SK-N-SH (cell line): ENCODE measurements at regions not wholly inside any gene's neighbourhood (a gene's known extent, or its start where the extent isn't known, plus 50 kb on each side); places are given as distances from the start of the nearest gene placed in this dataset.

Experiments
- CTCF ChIA-PET: fragments of 300-600, 350-600 bp; formaldehyde crosslinking; extraction: SDS; loops from one replicate; lab custom pipeline; 2021; lab: Yijun Ruan, JAX
- POLR2A ChIA-PET: fragments of 350-600 bp; sonication (Branson Sonifier 250); formaldehyde crosslinking; extraction: SDS; loops from one replicate; lab custom pipeline; 2020; ENCODE audit warnings: antibody characterized with exemption, inconsistent platforms; lab: Yijun Ruan, JAX
- DNase-seq: peaks from one replicate; pipeline ENCODE4 v3.0.0; 2012
- H2AFZ ChIP-seq: fragments of 200-600 bp; sonication (generic); 2 replicates; pipeline ENCODE4 v1.8.1; 2016; ENCODE audit warnings: antibody characterized with exemption, mild to moderate bottlenecking, low read depth
- H3F3A ChIP-seq: fragments of 200-600 bp; sonication (generic); replicated peaks from 2 replicates; pipeline ENCODE3; 2016; ENCODE audit warnings: antibody characterized with exemption, mild to moderate bottlenecking; ENCODE audit not compliant: insufficient read depth
- H3K27ac ChIP-seq, 2 experiments: fragments of 200-500 bp in 1 of 2; fragments of 200-600 bp in 1 of 2; sonication (Bioruptor generic) in 1 of 2; sonication (generic), shearing (Covaris generic) in 1 of 2; 2 replicates each; pipeline versions ENCODE4 v1.5.1 to v1.6.1; 2014 to 2016; ENCODE audit warnings: low read depth in 2 of 2, inconsistent platforms in 1 of 2, low read length in 1 of 2, mild to moderate bottlenecking in 1 of 2, mixed read lengths in 1 of 2
- H3K27me3 ChIP-seq: fragments of 200-600 bp; sonication (generic), shearing (Covaris generic); 2 replicates; pipeline ENCODE4 v1.6.1; 2016; ENCODE audit warnings: mixed run types; ENCODE audit not compliant: insufficient read depth
- H3K36me3 ChIP-seq, 2 experiments: fragments of 200-500 bp in 1 of 2; fragments of 200-600 bp in 1 of 2; sonication (Bioruptor generic) in 1 of 2; sonication (generic) in 1 of 2; replicated peaks in 1 of 2; 2 replicates each; pipeline versions ENCODE3 to v1.5.1; 2014 to 2016; ENCODE audit warnings: low read length in 1 of 2, mild to moderate bottlenecking in 1 of 2; ENCODE audit not compliant: insufficient read depth in 2 of 2, control insufficient read depth in 1 of 2
- H3K4me1 ChIP-seq, 2 experiments: fragments of 200-500 bp in 1 of 2; fragments of 200-600 bp in 1 of 2; sonication (Bioruptor generic) in 1 of 2; sonication (generic), shearing (Covaris generic) in 1 of 2; 2 replicates each; pipeline versions ENCODE4 v1.5.1 to v1.6.1; 2014 to 2016; ENCODE audit warnings: low read depth in 1 of 2, low read length in 1 of 2, mixed run types in 1 of 2; ENCODE audit not compliant: insufficient read depth in 2 of 2, control insufficient read depth in 1 of 2
- H3K4me2 ChIP-seq: fragments of 200-600 bp; sonication (generic), shearing (Covaris generic); 2 replicates; pipeline ENCODE4 v1.6.1; 2017; ENCODE audit warnings: mixed run types
- H3K4me3 ChIP-seq, 2 experiments: fragments of 200-500 bp in 1 of 2; fragments of 200-600 bp in 1 of 2; sonication (Bioruptor generic) in 1 of 2; sonication (generic), shearing (Covaris generic) in 1 of 2; 2 replicates each; pipeline versions ENCODE4 v1.5.1 to v1.8.1; 2014 to 2016; ENCODE audit warnings: low read depth in 2 of 2, inconsistent platforms in 1 of 2, low read length in 1 of 2, mild to moderate bottlenecking in 1 of 2, mixed read lengths in 1 of 2, moderate library complexity in 1 of 2
- H3K79me2 ChIP-seq: fragments of 200-600 bp; sonication (generic); 2 replicates; pipeline ENCODE4 v1.8.1; 2017; ENCODE audit warnings: mild to moderate bottlenecking; ENCODE audit not compliant: insufficient read depth
- H3K9ac ChIP-seq: fragments of 200-600 bp; sonication (generic); 2 replicates; pipeline ENCODE4 v1.6.1; 2017; ENCODE audit warnings: mixed run types
- H3K9me2 ChIP-seq: fragments of 200-600 bp; sonication (generic); 2 replicates; pipeline ENCODE4 v1.6.1; 2017; ENCODE audit warnings: mixed run types
- H3K9me3 ChIP-seq: fragments of 200-600 bp; sonication (generic); 2 replicates; pipeline ENCODE4 v1.6.1; 2017; ENCODE audit warnings: mixed run types, mild to moderate bottlenecking, moderate library complexity
- H4K20me1 ChIP-seq: fragments of 200-600 bp; sonication (generic); 2 replicates; pipeline ENCODE4 v1.6.1; 2017; ENCODE audit warnings: mild to moderate bottlenecking, mixed run types; ENCODE audit not compliant: insufficient read depth
- ELF1 ChIP-seq: IDR thresholded peaks from 2 replicates; pipeline ENCODE4 v1.4.0; 2012
- FOSL2 ChIP-seq: IDR thresholded peaks from 2 replicates; pipeline ENCODE4 v1.4.0; 2012; ENCODE audit warnings: low read depth, mild to moderate bottlenecking, moderate library complexity, borderline replicate concordance
- FOXJ3 ChIP-seq: sonication (generic); formaldehyde crosslinking; IDR thresholded peaks from 2 replicates; pipeline ENCODE4 v1.5.1; 2020; ENCODE audit warnings: mild to moderate bottlenecking, missing genetic modification reagents
- GABPA ChIP-seq: IDR thresholded peaks from 2 replicates; pipeline ENCODE4 v1.4.0; 2012; ENCODE audit warnings: low read depth, mild to moderate bottlenecking
- IRF3 ChIP-seq: fragments of 150-350 bp; IDR thresholded peaks from 2 replicates; pipeline ENCODE4 v1.6.1; 2016; ENCODE audit warnings: mild to moderate bottlenecking, low read depth, low read length
- JUND ChIP-seq: IDR thresholded peaks from 2 replicates; pipeline ENCODE4 v1.4.0; 2012
- MAX ChIP-seq: IDR thresholded peaks from 2 replicates; pipeline ENCODE4 v1.4.0; 2012; ENCODE audit warnings: low read depth
- MXI1 ChIP-seq: IDR thresholded peaks from 2 replicates; pipeline ENCODE4 v1.6.1; 2012; ENCODE audit warnings: mild to moderate bottlenecking, low read depth, low read length, improper control_type of control experiment
- NFIC ChIP-seq: IDR thresholded peaks from 2 replicates; pipeline ENCODE4 v1.4.0; 2012; ENCODE audit warnings: borderline replicate concordance
- PBX3 ChIP-seq: IDR thresholded peaks from 2 replicates; pipeline ENCODE4; 2012
- REST ChIP-seq: IDR thresholded peaks from 2 replicates; pipeline ENCODE4 v1.6.1; 2012; ENCODE audit warnings: mild to moderate bottlenecking, low read depth, low read length, moderate library complexity
- RXRA ChIP-seq: IDR thresholded peaks from 2 replicates; pipeline ENCODE4 v1.4.0; 2012; ENCODE audit warnings: low read depth, mild to moderate bottlenecking, borderline replicate concordance
- SIN3A ChIP-seq: IDR thresholded peaks from 2 replicates; pipeline ENCODE4 v1.6.1; 2012; ENCODE audit warnings: low read depth, mild to moderate bottlenecking, low read length, moderate library complexity, borderline replicate concordance
- TAF1 ChIP-seq: IDR thresholded peaks from 2 replicates; pipeline ENCODE4 v1.6.1; 2012; ENCODE audit warnings: low read depth, mild to moderate bottlenecking, low read length, moderate library complexity, borderline replicate concordance
- TCF12 ChIP-seq: IDR thresholded peaks from 2 replicates; pipeline ENCODE4 v1.4.0; 2012
- USF1 ChIP-seq: IDR thresholded peaks from 2 replicates; pipeline ENCODE4 v1.4.0; 2012; ENCODE audit warnings: low read depth, borderline replicate concordance
- YY1 ChIP-seq: IDR thresholded peaks from 2 replicates; pipeline ENCODE4 v1.4.0; 2012; ENCODE audit warnings: low read depth, mild to moderate bottlenecking
- WGBS: methylation state at CpG from one replicate; pipeline ENCODE4 v1.1.6; 2017; ENCODE audit warnings: low lambda C conversion rate; 5-methylcytosine and 5-hydroxymethylcytosine counted together

- CTCF ChIA-PET: no interaction called here
Observed at GRCh38 chr10:9868499-9868898, 1149.2 kb upstream of the CELF2 start.

More at GRCh38 chr10:9868499-9868898, 1149.2 kb upstream of the CELF2 start:
- H3K79me2 ChIP-seq: no peaks in the 10 kb centered on the region
- no peak overlapping the region for H3K27ac ChIP-seq
- 6% methylated on average over 2 of the region's 2 CpGs for WGBS
- POLR2A ChIA-PET: no interaction called here
- no peak overlapping the region for H3K4me3 ChIP-seq
- no peak overlapping the region for H2AFZ ChIP-seq
- H4K20me1 ChIP-seq: no peaks in the 10 kb centered on the region
- no peaks in the 10 kb centered on the region for H3F3A ChIP-seq
- H3K9me3 ChIP-seq: no peaks in the 10 kb centered on the region
- H3K27me3 ChIP-seq: no peaks in the 10 kb centered on the region
- DNase-seq: no peak
- H3K4me2 ChIP-seq: no peak overlapping the region
- H3K4me1 ChIP-seq: no peaks in the 10 kb centered on the region
- peaks cover 0 to 3% of the 10 kb centered on the region in 2 experiments for H3K36me3 ChIP-seq
- no peak overlapping the region for H3K9ac ChIP-seq
- H3K9me2 ChIP-seq: no peaks in the 10 kb centered on the region
- TF ChIP-seq MXI1 (no peak), FOSL2 (no peak), ELF1 (no peak), NFIC (no peak), MAX (no peak), TCF12 (no peak), GABPA (no peak), TAF1 (no peak), USF1 (no peak), REST (no peak), PBX3 (no peak), YY1 (no peak), IRF3 (no peak), SIN3A (no peak), JUND (no peak), RXRA (no peak), FOXJ3 (CRISPR knock-in tag) (no peak)
